NOMO-1 treated with DMSO at 0.1 percent for 48 hours (cell line): ENCODE measurements at regions not wholly inside any gene's neighbourhood (a gene's known extent, or its start where the extent isn't known, plus 50 kb on each side); places are given as distances from the start of the nearest gene placed in this dataset.
A peak's percentile ranks its signal among the peaks of the same experiment; 100 is the strongest.
"Not testable (repeated sequence)": the region's sequence is repeated elsewhere in the genome, so short reads cannot be mapped to it uniquely, and the experiment has no call there.

ENCODE experiments used
- DNase-seq: peaks from one replicate; lab custom pipeline; 2025; ENCODE audit not compliant: unreplicated experiment; lab: John Stamatoyannopoulos, UW

- DNase-seq: no peak
Measured at GRCh38 chr4:77305766-77306165, 148.8 kb downstream of the CCNG2 start.

DNA sequence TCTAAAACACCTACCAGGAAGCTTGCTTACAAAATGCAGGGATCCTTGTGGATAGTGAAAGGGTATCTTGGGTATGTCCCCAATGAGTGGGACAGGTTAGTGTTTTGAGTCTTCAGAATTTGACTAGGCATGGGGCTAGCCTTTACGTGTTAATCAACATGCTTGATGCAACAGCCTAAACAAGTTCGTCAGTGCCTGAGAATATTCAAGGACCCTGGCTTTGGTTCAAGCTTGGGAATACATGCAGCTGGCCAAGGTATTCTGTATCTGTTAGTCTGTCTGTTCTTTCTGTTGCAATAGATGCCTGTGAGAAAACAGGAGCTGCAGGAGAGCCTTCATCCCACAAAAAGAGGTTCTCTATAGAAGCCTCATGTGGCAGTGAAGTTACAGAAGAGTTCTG is 149.5 kb downstream of the CCNG2 start:
- no peak for DNase-seq

- peak; percentile 15 for DNase-seq
Measured at GRCh38 chr4:77308843-77309242, 151.8 kb downstream of the CCNG2 start.

GRCh38 chr4:77309496-77309895 is 152.5 kb downstream of the CCNG2 start:
- no peak for DNase-seq

DNA sequence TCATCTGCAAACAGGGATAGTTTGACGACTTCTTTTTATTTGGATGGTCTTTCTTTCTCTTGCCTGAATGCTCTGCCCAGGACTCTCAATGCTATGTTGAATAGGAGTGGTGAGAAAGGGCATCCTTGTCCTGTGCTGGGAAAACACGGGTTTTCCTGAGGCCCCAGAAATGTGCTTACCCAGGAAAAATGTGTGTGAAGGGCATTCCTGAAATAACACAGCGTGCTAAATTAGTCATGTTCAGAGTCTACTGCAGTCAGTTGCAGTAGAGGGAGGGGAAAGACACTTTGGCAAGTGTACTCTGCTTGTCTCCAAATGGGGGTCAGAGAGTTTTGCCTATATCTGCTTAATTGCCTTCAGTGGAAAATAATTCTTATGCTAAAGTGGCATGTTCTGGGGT is 153.9 kb downstream of the CCNG2 start:
- no peak for DNase-seq

- DNase-seq: no peak
Measured at GRCh38 chr4:77314697-77315096, 157.7 kb downstream of the CCNG2 start.

DNA sequence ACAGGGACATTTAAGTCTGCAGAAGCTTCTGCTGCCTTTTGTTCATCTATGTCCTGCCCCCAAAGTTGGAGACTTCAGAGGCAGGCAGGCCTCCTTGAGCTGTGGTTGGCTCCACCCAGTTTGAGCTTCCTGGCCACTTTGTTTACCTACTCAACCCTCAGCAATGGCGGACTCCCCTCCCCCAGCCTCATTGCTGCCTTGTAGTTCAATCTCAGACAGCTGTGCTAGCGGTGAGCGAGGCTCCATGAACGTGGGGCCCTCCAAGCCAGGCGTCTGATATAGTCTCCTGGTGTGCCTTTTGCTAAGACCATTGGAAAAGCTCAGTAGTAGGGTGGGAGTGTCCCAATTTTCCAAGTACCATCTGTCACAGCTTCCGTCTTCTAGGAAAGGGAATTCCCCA is 170.1 kb downstream of the CCNG2 start:
- no peak for DNase-seq

- no peak for DNase-seq
Measured at GRCh38 chr4:77332696-77333270, 175.8 kb downstream of the CCNG2 start.

- DNase-seq: no peak
Measured at GRCh38 chr4:77336411-77337142, 179.6 kb downstream of the CCNG2 start.

GRCh38 chr4:77342170-77342810 is 185.3 kb downstream of the CCNG2 start:
- DNase-seq: no peak

DNA sequence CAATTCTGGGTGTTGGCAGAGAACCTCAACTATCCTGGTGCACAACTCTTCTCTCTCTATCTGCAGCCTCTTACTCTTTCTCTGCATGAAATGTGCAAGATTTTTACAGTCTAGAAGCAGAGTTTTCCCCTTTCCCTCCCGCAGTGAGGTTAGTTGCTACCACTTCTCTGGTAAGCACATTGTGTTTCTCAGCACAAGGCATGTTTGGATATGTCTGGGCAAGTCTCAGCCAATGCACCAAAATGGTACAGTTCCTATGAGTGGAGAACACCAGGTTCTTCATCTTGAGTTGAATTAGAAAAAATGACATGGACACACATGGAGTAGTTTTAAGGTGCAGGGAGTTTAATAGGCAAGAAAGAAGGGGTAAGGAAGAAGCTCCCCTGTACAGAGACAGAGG is 187.0 kb downstream of the CCNG2 start:
- DNase-seq: no peak

- DNase-seq: no peak
Measured at GRCh38 chr4:77344784-77345183, 187.8 kb downstream of the CCNG2 start.

GRCh38 chr4:77347351-77347966 is 190.5 kb downstream of the CCNG2 start:
- DNase-seq: no peak

- no peak for DNase-seq
Measured at GRCh38 chr4:77348815-77349214, 191.8 kb downstream of the CCNG2 start.

DNA sequence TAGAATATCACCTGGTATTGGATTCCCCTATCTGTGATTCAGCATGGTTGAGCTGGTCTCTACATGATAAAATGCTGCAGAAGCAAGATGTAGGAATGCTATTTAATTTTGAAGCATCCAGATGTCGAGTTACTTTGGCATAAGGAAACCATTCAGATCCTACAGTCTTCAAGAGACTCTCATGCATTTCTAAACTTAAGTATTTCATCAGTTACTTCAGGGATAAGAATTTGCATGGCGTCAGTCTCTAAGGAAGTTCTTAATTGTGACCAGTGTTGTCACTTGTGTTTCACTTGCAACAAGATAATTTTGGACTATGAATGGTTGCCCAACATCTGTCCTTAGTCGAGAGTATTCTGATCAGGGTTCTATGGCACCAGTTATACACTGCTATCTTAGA is 192.4 kb downstream of the CCNG2 start:
- peak; percentile 9 for DNase-seq

- no peak for DNase-seq
Measured at GRCh38 chr4:77349796-77350195, 192.8 kb downstream of the CCNG2 start.

DNA sequence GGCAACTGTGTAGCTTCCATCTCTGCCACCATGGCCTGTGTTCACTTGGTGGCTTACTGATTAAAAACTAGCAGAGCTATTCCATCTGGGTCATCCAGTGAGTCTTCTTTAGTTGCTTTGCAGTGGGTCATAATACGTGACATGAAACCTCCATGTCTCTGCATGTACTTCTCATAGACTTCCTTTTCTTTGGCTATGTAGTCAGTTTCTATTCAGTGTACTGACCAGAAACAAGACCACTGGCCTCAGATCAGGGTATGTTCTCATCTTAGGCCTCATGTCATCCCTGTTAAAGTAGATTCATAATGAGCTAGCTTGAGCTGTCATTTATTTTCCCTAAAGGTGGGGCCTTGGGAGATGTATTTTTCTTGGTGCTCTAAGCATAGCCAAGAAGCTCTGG is 195.2 kb downstream of the CCNG2 start:
- no peak for DNase-seq

DNA sequence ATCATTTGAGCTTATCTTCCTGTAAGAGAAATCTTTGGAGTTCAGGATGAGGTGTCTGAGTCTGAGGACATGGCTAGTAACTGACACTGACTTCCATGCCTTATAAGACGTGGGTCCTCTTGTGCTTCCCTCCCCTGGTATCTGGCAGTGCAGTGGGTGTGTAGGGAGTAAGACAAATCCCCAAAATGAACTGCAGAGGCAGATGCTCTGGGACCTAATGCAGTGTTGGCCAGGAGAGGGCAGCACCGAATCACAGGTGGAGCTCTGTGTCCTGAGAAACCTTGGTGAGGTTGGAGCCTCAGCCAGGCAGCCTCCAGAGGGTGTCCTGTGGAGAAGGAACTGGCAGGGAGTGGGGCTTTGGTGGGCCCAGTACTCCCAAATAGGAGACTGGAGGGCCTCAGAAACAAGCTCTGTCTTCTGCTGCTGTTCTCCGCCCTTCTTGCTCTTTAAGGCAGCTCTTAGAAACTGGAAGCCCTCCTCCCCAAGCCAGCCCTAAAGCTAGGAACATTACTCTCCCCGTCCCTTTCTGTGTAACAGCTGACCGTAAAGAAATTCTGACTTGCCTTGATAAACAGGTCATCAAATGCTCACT is 196.8 kb downstream of the CCNG2 start:
- DNase-seq: not testable (repeated sequence)

- no peak for DNase-seq
Measured at GRCh38 chr4:77354550-77354949, 197.5 kb downstream of the CCNG2 start.

- DNase-seq: no peak
Measured at GRCh38 chr4:77355731-77356130, 198.7 kb downstream of the CCNG2 start.

GRCh38 chr4:77358315-77358928 is 201.4 kb downstream of the CCNG2 start:
- DNase-seq: peak; percentile 29
